Right atrium auricular region (tissue), 2 donors: ENCODE measurements at regions not wholly inside any gene's neighbourhood (a gene's known extent, or its start where the extent isn't known, plus 50 kb on each side); places are given as distances from the start of the nearest gene placed in this dataset.

Experiments used
- DNase-seq: peaks from one replicate; pipeline ENCODE4 v3.0.0-alpha.2; 2019; ENCODE audit warnings: low spot score
- H3K27ac ChIP-seq, 2 donors: fragments of 200-600 bp; sonication (generic); 1 replicate in 1 of 2; 2 replicates in 1 of 2; pipeline ENCODE4 v1.5.1; 2016 to 2019
- H3K27me3 ChIP-seq, 2 donors: fragments of 200-600 bp; sonication (generic); one replicate each; pipeline versions ENCODE4 v1.5.1 to v1.6.0; 2017 to 2019
- H3K36me3 ChIP-seq: fragments of 200-600 bp; sonication (generic); one replicate; pipeline ENCODE4 v1.5.1; 2016
- H3K4me1 ChIP-seq, 2 donors: fragments of 200-600 bp; sonication (generic); one replicate each; pipeline versions ENCODE4 v1.5.1 to v1.6.0; 2017 to 2019
- H3K4me3 ChIP-seq, 2 donors: fragments of 200-600 bp; sonication (generic); 1 replicate in 1 of 2; 2 replicates in 1 of 2; pipeline ENCODE4 v1.5.1; 2017 to 2019; ENCODE audit warnings: mild to moderate bottlenecking in 1 of 2, moderate library complexity in 1 of 2
- H3K9me3 ChIP-seq, 2 donors: fragments of 200-600 bp; sonication (generic); one replicate each; pipeline ENCODE4 v1.5.1; 2019
- CTCF ChIP-seq, 2 donors: fragments of 200-600 bp; sonication (generic); IDR thresholded peaks; one replicate each; pipeline ENCODE4 v1.5.1; 2019; ENCODE audit warnings: antibody characterized with exemption in 2 of 2

DNA sequence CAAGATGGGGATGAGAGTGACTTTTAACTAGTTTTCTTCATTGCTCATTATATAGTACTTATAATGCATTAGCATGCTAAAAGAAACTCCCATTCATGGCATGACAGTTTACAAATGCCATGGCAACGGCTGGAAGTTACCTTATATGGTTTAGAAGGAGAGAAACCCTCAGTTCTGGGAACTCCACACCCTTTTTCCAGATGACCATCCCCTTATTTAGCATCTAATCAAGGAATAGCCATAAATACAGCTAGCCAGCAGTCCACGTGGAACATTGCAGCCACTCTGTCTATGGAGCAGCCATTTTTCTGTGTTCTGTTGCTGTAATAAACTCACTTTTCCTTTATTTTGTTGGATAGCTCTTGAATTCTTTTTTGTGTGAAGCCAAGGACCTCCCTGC is 1137.8 kb downstream of the CDH18 start:
- Histone ChIP-seq H3K4me3 (no peak overlapping the region), H3K4me1 (no peaks in the 10 kb centered on the region)
- TF ChIP-seq CTCF (IDR thresholded peaks at IDR 0.05) = no peak

DNA sequence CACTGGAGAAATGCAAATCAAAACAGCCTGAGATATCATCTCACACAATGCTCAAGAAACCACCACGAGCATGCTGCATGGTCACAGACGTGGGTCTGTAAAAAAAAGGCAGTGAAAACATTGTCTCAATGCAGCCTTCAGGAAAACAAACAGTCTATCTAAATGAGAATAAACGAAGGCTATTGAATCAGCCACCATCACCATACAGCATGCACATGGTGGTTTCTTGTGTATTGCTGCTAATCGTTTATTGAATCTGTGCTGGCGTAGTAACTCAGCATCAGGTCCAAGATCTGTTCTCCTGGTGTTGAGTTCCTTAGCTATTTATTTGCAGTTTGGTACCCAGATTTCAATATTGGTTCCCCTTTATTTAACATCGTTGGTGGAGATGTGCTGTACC is 1115.0 kb downstream of the CDH18 start:
- Histone ChIP-seq H3K9me3 (no peaks in the 10 kb centered on the region), H3K4me3 (no peak overlapping the region), H3K36me3 (no peaks in the 10 kb centered on the region), H3K27ac (no peak overlapping the region), H3K4me1 (no peaks in the 10 kb centered on the region), H3K27me3 (no peaks in the 10 kb centered on the region)
- DNase-seq = no peak
- TF ChIP-seq CTCF (IDR thresholded peaks at IDR 0.05) = no peak

More for the DNA sequence above, 1137.8 kb downstream of the CDH18 start:
- Histone ChIP-seq H3K36me3 (no peaks in the 10 kb centered on the region), H3K27me3 (no peaks in the 10 kb centered on the region), H3K9me3 (no peaks in the 10 kb centered on the region), H3K27ac (no peak overlapping the region)
- no peak for DNase-seq

- no peak for DNase-seq
- H3K27me3 ChIP-seq = no peaks in the 10 kb centered on the region
Measured at GRCh38 chr5:18876565-18876964, 1111.4 kb downstream of the CDH18 start.

DNA sequence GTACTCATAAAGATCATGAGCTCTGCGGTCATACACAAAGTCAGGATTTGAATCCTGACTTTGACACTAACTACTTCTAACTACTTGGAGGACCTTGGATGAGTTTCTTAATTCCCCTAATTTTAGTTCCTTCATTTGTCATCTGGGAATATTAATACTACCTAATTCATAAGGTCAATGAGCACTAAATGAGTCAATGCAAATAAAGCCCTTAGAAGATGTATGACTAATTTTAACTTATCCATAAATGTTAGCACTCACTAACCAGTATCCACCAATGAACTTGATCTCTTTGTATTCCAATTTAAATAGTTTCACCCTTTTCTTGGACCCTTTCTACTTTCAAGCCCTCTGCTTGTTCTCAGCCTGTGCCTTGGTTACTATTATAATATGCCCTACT is 1106.4 kb downstream of the CDH18 start:
- Histone ChIP-seq H3K4me3 (no peak overlapping the region), H3K9me3 (no peaks in the 10 kb centered on the region), H3K36me3 (no peaks in the 10 kb centered on the region), H3K4me1 (no peaks in the 10 kb centered on the region), H3K27me3 (no peaks in the 10 kb centered on the region), H3K27ac (no peak overlapping the region)
- TF ChIP-seq CTCF (IDR thresholded peaks at IDR 0.05) = no peak
- DNase-seq = no peak

More at GRCh38 chr5:18876565-18876964, 1111.4 kb downstream of the CDH18 start:
- no peak for TF ChIP-seq CTCF (IDR thresholded peaks at IDR 0.05)
- Histone ChIP-seq H3K27ac (no peak overlapping the region), H3K9me3 (no peaks in the 10 kb centered on the region), H3K4me1 (no peaks in the 10 kb centered on the region), H3K4me3 (no peak overlapping the region), H3K36me3 (no peaks in the 10 kb centered on the region)

DNA sequence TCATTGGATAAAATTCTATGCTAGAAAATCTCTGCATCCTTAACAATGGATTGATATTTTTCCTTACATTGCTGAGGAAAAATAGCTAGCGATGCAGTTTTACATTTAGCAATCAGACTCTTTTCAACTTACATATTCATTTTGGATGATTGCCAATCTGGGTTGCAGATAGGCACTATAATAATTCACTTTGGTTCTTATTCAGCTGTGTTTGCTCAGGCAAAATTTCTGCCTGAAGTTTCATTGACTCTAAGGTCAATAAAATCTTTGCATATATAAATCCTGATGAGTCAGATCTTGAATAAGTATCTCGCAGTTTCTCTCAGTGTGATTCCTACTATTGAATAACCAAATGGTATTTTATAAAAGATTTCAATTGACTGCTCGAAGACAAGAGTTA is 1105.8 kb downstream of the CDH18 start:
- no peak for DNase-seq
- H3K36me3 ChIP-seq = no peaks in the 10 kb centered on the region
- no peak overlapping the region for H3K27ac ChIP-seq
- H3K4me1 ChIP-seq = no peaks in the 10 kb centered on the region
- no peaks in the 10 kb centered on the region for H3K9me3 ChIP-seq
- no peaks in the 10 kb centered on the region for H3K27me3 ChIP-seq
- H3K4me3 ChIP-seq = no peak overlapping the region
- no peak for TF ChIP-seq CTCF (IDR thresholded peaks at IDR 0.05)

- no peak for TF ChIP-seq CTCF (IDR thresholded peaks at IDR 0.05)
- DNase-seq = no peak
- Histone ChIP-seq H3K36me3 (no peaks in the 10 kb centered on the region), H3K27me3 (no peaks in the 10 kb centered on the region), H3K4me3 (no peak overlapping the region), H3K9me3 (no peaks in the 10 kb centered on the region), H3K4me1 (no peaks in the 10 kb centered on the region), H3K27ac (no peak overlapping the region)
Measured at GRCh38 chr5:18888821-18889220, 1099.2 kb downstream of the CDH18 start.
